Fibroblast of villous mesenchyme (primary cell): ENCODE measurements at regions not wholly inside any gene's neighbourhood (a gene's known extent, or its start where the extent isn't known, plus 50 kb on each side); places are given as distances from the start of the nearest gene placed in this dataset.

Experiments used
- DNase-seq: peaks from one replicate; pipeline ENCODE4 v3.0.0-alpha.2; 2010; ENCODE audit warnings: low read depth
- H3K4me3 ChIP-seq: 2 replicates; pipeline ENCODE4 v1.5.1; 2011; ENCODE audit warnings: low read depth, mild to moderate bottlenecking, low read length
- TF ChIP-seq, protein P1 (sequence below): IDR thresholded peaks from 2 replicates; pipeline ENCODE4 v1.5.1; 2012; ENCODE audit warnings: low read depth, mild to moderate bottlenecking, low read length; ENCODE audit not compliant: insufficient read depth

DNA sequence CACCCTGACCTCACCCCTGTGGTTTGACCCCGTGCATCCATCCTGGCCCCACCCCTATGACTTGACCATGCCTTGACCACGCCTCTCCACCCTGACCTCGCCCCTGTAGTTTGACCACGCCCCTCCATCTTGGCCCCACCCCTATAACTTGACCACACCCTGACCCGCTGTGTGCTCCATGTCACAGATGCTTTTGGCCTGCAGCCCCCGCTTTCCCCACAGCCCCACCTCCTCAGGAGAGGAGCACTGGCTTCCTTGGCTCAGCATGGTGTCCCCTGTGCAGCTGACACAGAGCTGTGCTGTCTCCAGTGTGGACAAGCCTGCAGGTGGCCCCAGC is 269.9 kb upstream of the SFSWAP start:
- DNase-seq: no peak
- TF ChIP-seq, protein P1, sequence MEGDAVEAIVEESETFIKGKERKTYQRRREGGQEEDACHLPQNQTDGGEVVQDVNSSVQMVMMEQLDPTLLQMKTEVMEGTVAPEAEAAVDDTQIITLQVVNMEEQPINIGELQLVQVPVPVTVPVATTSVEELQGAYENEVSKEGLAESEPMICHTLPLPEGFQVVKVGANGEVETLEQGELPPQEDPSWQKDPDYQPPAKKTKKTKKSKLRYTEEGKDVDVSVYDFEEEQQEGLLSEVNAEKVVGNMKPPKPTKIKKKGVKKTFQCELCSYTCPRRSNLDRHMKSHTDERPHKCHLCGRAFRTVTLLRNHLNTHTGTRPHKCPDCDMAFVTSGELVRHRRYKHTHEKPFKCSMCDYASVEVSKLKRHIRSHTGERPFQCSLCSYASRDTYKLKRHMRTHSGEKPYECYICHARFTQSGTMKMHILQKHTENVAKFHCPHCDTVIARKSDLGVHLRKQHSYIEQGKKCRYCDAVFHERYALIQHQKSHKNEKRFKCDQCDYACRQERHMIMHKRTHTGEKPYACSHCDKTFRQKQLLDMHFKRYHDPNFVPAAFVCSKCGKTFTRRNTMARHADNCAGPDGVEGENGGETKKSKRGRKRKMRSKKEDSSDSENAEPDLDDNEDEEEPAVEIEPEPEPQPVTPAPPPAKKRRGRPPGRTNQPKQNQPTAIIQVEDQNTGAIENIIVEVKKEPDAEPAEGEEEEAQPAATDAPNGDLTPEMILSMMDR: no peak
- H3K4me3 ChIP-seq: no peak overlapping the region

DNA sequence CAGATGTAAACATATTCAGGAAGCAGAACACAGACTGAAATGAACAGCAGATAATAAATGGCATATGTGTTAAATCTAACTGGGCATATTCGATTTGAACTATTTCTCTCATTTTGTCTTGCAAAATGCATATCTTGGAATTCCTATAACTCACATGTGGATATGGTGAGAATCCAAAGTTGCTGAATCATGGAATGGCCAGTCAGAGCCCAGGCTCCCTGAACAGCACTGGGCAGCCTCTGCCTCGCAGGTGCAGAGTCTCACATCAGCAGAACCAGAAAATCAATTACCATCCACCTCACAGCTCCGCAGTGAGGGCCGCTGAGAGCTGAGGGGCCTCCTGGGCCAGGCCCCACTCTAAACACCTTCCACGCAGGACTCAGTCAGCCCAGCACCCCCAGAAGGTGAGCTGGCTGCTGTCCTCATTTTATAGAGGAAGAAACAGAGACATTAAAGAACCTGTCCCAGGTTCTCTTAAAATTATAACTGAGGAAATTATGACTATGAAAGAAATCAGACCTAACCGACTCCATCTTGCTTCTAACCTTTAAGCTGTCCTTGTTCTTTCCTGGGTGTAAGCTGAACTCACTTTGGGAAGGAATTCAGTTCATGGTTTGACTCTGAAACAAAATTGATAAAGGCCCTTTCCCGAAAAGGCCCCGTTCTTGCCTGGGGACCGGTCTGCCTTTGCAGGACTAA is 269.1 kb upstream of the SFSWAP start:
- H3K4me3 ChIP-seq: no peak overlapping the region
- no peak for DNase-seq
- TF ChIP-seq, protein P1: no peak

DNA sequence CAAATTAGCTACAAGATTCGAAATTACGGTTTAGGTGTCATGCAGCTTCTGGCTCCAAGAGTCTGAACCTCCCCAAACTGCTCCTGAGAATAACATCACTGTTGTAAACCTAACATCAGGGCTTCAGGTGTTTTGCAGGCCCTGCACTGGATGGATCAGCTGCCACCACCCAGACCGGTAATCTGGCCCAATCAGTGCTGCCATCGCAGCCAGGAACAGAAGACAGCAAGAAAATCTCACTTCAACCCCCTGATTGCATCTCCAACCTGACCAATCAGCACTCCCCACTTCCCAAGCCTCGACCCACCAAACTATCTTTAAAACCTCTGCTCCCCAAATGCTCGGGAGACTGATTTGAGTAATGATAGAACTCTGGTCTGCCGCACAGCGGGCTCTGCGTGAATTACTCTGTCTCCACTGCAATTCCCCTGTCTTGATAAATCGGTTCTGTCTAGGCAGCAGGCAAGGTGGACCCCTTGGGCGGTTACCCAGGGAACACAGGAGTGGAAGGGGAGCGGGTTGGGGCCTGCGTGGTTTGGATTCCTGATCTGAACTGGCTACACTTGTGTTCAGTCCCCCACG is 268.5 kb upstream of the SFSWAP start:
- H3K4me3 ChIP-seq: no peak overlapping the region
- TF ChIP-seq, protein P1: no peak
- no peak for DNase-seq

DNA sequence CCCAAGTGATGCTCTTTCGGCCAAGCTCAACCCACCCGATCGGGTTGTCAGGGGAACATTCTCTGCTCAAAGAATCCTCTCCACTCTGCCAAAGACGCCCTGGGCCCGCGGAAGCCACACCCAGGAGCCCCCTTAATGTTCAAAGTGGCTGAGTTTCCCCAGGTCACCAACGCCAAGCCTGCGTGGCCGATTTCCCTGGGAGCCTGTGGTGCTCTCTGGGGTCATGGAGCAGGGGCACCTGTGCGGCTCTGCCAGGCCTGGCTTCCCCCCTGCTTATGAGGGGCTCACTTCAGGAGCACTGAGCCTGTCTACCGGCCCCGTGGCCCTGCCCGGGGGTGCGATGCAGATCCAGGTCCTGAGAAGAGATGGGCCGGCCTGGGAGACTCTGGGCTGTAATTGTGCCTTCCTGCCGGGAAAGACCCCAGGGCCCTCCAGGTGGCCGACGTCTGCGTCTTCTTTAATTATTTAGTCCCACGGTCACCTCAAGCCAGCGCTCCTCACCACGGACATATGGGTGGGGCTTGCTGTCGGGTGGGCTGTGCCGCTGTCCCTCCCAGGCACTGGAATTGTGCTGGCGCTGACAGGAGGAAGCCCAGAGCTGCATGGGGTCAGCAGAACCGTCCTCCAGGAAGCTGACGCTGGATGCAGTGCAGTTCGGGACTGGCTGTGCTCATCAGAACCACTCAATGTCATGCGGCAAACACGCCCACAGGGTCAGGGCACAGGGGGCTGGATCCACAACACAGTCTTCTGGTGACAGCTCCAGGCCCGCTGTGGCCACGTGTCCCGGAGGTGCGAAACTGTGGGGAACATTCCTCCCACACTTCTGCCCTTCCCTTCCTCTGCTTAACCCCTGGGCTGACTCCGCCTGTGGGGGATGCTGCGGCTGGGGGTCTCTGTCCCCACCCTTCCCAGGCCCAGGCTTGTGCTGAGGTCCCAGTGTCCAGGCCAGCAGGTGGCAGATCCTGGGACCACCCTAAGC is 267.6 kb upstream of the SFSWAP start:
- no peak overlapping the region for H3K4me3 ChIP-seq
- TF ChIP-seq, protein P1: no peak
- no peak for DNase-seq

DNA sequence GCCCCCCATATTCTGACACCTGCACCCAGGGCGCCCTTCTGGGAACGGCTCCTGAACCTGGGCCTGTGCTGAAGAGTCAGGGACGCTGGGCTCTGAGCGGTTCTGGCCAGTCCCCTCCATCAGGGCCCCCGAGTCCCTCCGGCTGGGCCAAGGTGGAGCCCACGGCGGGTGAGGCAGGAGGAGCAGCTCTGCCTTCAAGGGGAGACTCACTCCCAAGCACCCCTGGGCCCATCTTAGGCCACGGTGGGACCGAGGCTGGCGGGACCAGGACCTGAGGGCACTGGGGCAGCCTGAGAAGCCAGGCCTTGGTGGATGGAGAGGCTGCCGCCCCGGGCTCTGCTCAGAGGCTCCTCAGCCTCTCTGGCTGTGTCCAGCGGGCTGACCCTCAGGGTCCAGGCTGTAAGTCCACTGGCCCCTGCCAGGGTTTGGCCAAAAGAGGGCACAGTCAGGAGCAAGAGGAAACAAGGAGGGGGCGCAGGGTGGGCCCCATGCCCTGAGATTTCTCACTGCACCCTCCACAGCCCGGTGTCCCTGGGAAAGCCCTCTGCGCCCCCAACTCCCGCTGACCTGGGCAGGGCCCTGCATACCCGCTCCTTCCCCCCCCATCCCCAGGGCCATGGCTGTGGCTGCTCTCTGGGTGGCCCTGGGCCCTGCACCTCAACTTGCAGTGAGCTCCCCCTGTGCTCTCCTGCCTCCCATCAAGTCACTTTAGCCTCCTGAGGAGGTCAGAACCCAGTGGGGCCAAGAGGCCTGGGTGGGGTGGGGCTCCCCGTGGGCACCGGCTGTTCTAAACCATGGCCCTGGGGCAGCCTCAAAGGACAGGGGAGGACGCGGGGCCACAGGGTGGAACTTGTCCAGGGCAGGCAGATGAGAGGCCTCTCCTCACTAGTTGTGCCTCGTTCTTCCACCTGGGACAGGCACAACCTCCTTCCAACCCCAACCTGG is 266.4 kb upstream of the SFSWAP start:
- H3K4me3 ChIP-seq: no peak overlapping the region
- no peak for DNase-seq
- TF ChIP-seq, protein P1: no peak

DNA sequence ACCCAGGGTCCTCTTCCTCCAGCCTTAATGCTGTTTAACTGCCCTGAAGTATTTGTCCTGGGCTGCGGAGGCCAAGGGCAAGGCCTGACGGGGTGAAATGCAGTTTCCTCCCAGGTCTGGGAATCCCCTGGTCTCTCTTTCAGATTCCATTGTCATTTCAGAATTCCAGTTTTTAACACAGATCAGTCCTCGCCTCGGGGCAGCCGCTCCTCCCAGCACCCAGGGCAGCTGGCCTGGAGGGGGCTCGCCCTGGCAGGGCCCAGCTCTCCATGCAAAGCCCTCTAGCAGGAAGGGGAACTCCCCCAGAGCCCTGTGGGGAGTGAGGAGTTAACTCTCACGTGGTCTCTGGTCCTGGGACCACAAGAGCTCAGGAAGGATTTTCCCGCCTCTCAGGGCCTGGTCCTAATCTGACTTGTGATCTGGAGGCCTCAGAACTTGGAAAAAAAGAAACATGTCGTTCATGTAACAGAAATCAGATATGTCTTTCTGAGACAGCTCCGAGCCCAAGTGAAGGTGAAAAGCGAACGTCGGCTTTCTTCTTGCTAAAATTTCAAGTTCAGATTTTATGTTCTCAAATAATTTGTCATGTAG is 265.6 kb upstream of the SFSWAP start:
- no peak for DNase-seq
- TF ChIP-seq, protein P1: no peak
- no peak overlapping the region for H3K4me3 ChIP-seq
